GM18867 (cell line): ENCODE measurements at regions not wholly inside any gene's neighbourhood (a gene's known extent, or its start where the extent isn't known, plus 50 kb on each side); places are given as distances from the start of the nearest gene placed in this dataset.
A peak's percentile ranks its signal among the peaks of the same experiment; 100 is the strongest.

Experiments
- ATAC-seq: cut with Tn5 transposase; IDR thresholded peaks from one replicate; pipeline ENCODE4 v1.9.1; 2021; ENCODE audit warnings: mild to moderate bottlenecking, moderate library complexity; ENCODE audit not compliant: unreplicated experiment

- no peak for ATAC-seq
These were observed 588.3 kb upstream of the DIPK2B start for GRCh38 chrX:45788941-45789348.

DNA sequence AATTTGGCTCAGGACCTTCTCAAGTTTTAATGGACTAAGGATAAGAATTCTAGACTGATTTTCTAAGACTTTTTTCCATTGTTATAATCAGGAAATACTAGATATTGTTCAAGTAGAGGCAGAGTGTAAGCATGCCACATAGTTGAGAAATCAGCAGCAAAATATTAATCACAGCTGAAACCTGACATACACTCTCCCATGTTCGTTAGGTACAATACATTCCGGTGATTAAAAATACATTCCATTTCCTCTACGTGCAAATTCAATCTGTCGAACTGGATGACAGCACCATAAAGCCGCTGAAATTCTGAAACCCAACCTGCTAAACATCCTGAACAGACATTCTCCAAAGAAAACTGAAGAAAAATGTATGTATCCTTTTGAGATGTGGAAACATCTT lies 587.6 kb upstream of the DIPK2B start:
- no peak for ATAC-seq

- ATAC-seq: no peak
These were observed 583.9 kb upstream of the DIPK2B start for GRCh38 chrX:45784590-45784989.

DNA sequence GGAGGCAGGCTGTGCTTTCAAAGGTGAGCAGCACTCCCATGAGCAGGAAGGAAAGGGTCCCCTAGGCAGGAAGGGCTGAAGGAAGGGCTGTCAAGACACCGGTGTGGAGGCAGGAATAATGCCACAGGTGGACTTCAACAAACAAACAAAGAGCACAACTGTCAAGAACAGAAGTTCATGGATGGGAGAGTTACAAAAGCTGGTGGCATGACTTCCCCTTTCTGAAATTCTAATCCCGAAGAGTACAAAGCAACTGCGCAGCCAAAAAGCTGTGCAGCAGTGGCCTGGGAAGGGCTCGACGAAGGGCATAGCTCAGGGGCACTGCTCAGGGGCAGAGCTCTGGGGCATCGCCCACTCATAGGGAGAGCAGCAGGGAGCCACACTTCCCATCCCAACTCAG lies 582.3 kb upstream of the DIPK2B start:
- ATAC-seq: no peak

DNA sequence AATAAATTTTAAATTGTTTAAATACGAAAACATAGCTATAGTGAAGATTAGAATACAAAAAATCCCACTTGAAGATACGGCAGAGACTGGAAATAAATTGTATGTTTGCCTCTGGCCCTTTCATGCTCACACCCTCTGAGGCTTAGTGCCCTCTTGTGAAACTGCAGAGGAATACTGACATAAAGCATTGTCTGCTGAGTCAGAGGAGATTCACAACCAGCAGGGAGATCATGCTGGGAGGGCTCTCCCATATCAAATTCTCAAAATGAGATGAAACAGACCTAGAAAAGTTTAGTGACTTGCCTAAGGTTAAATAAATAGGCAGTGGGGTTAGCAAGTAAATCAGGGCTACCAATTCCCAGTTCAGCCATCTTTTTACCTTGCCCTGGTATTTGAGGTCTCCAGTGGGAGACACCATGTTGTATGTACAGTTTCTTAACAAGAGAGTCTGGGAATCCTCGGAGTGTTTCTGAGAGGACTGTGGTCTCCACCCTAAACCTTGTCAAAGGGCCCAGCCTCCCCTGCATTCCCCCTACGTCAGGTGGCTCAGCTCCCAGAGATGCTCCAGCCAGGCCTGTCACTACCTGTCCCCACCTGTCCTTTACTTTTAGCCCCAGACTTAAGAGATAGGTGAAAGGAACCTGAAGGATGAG lies 581.4 kb upstream of the DIPK2B start:
- no peak for ATAC-seq

DNA sequence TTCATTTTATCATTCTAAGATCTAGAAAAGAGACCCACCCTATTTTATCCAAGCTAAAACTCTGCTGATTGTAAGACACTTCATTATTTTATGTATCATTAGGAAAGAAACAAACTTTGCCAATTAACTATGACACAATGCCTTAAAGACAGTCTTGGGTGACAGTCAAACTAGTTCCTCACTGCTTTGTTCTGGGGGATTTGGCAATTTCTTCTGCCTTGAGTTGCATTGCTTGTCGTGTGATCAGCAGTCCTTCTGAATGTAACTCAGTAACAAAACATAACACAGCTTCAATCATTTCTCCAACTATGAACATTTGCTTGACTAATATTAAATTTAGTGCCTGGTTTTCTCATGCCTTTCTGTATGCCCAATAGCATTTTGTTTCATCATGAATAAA lies 577.9 kb upstream of the DIPK2B start:
- no peak for ATAC-seq

DNA sequence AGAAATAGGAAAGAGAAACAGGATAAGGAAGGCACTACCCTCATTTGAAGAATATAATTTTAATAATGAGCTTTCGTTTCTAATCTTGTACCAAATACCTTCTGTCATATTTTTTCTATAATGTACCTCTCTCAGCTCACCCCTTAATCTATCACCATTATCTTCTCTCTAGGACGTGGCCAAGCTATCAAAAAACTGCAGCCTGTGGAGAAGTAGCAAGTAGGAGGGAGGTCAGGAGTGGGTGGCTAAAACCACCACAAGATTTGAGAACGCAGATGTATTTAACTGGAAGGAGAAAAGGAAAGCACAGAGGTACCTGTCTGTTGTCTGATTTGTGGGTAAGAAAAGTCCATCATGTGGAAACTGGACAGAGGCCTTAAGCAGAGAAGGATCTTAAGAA lies 576.7 kb upstream of the DIPK2B start:
- no peak for ATAC-seq

DNA sequence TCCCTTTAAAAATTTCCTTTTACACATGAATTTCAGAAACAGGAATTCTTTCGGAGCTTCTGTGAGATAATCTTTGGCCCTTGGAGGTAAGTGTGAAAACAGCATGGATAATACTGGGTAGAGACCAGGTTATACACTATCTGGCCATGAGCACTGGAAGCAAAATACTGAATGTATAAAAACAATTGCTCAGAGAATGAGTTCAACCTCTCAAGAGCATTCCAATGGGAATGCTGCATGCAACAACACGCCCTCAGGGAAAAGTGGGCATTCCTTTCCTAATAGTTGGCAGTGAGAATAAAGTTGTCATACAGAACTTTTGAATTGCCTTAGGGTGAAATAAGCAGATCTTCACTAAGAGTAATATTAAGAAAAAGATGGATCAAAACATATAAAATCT lies 574.8 kb upstream of the DIPK2B start:
- ATAC-seq: no peak

DNA sequence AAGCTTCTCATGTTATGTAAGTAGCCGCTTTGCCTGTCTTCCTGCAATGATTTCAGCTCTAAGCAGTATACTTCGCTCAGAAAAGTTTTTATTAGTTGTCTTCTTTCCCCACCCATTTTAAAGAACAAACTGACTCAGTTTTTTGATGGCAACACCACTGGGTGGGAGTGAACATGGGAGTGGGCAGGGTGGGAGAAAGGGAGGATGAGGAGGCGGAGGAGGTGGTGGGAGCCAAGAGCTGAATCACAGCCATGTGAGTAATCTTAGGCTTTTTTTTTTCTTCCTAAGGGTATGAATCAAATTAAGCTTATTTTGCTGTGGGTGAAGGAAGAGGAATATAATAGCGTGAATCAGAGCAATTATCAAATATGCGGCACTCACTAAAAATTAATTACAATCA lies 574.3 kb upstream of the DIPK2B start:
- ATAC-seq: no peak

- ATAC-seq: no peak
These were observed 572.9 kb upstream of the DIPK2B start for GRCh38 chrX:45773572-45773971.

DNA sequence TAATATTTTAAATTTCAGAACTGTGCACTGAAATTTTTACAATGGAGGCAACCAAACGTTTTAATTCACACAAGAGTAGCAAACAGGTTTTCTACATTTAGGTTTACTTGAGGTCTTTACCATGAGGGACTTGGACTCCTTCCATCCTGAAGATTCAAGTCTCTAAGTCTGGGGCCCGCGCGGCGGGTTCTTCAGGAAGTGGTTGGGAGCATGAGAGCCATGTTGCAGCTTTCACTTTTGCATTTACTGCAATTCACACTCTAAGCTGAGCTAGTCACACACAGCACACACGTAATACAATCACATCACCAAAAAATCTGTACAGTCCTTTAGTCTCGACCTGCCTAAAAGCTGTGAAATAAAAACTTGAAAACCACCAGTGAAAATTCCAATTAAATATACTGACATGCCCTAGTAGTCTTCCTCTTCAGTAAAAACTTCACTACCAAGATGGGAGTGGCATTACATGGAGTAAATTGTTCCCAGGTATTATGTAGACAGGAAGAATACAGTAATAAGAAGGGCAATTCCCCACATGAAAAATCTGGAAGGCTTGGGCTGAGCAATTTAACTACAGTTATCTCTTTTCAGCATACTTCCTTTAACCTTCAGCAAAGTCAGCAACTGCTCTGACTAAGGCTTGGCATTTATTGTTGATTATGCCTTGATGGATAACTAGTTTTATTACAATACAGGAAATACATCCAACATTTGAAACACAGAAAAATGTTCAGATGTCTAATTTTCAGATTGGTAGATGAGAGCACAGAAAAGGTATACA lies 571.1 kb upstream of the DIPK2B start:
- ATAC-seq: peak; percentile 69

GRCh38 chrX:45771114-45771513 lies 570.4 kb upstream of the DIPK2B start:
- no peak for ATAC-seq

- peak; percentile 77 for ATAC-seq
These were observed 569.3 kb upstream of the DIPK2B start for GRCh38 chrX:45769761-45770582.

DNA sequence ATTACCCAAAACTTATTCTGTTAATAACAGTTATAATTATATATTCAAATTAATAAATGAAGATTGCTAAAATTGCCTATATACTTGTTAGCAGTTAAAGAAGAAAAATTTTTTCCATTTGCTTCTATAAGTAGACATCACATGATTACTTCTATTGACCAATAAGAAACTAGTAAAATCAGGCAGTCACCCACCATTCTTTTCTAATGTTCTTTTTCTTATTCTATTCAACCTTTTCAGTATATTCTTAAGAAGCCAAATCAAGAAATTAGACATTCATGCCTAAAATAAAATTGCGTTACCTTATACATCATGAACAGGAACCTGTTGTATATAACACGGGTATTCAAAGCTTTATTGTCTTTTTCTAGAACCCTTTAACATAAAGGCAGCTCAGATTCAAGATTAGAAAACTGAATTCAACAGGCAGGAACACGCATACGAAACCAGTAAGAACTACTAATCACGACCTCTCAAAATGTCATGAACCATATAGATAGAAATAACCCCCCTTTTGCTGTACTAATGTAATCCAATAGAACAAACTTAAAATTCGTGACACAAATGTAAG lies 568.1 kb upstream of the DIPK2B start:
- no peak for ATAC-seq

GRCh38 chrX:45766981-45767501 lies 566.4 kb upstream of the DIPK2B start:
- ATAC-seq: no peak

- ATAC-seq: no peak
These were observed 565.1 kb upstream of the DIPK2B start for GRCh38 chrX:45765767-45766166.

- no peak for ATAC-seq
These were observed 564.6 kb upstream of the DIPK2B start for GRCh38 chrX:45765281-45765680.

- no peak for ATAC-seq
These were observed 562.3 kb upstream of the DIPK2B start for GRCh38 chrX:45762699-45763647.

DNA sequence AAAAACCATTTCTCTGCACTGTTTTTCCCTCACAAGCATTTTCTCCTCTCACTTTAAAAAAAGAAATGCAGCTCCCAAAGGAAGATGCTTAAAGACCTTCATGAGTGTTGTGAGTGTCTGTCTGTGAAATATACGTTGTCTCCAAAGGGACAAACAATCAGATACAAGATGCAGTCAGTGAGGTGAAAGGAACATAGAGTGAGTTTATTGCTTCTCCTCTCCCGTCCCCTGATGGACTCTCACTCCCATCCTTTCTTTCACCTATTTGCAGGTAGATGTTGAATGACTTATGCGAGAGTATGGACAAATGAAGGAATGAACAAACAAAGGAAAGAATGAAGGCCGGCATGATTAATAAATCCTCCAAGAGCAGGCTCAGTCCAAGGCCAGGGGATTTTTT lies 561.2 kb upstream of the DIPK2B start:
- ATAC-seq: no peak

DNA sequence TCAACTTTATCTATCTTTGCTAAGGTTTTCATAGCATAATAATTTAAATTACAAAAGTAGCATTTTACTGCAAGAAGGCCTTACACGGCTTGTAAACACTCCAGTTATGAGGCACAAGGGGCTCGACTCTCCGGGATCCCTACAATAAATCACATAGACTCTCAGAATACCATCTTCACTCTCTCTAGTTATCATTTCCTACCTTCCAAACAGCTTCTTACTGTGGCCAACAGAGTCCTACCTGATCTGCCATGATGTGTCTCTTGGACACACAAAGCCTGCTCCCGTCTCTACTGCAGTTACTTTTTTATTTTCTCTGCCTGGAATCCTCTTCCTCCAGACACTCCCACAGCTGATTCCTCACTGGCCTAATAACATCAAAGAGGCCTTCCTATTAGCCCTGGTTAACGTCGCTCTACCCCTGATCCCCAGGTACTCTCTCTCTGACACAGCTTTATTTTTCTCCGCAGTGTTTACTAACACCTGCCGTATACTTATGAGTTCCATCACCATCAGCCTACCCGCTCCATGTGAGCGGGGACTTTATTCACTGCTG lies 559.6 kb upstream of the DIPK2B start:
- ATAC-seq: no peak
